ENCODE measurements at regions not wholly inside any gene's neighbourhood (a gene's known extent, or its start where the extent isn't known, plus 50 kb on each side); places are given as distances from the start of the nearest gene placed in this dataset.

DNA sequence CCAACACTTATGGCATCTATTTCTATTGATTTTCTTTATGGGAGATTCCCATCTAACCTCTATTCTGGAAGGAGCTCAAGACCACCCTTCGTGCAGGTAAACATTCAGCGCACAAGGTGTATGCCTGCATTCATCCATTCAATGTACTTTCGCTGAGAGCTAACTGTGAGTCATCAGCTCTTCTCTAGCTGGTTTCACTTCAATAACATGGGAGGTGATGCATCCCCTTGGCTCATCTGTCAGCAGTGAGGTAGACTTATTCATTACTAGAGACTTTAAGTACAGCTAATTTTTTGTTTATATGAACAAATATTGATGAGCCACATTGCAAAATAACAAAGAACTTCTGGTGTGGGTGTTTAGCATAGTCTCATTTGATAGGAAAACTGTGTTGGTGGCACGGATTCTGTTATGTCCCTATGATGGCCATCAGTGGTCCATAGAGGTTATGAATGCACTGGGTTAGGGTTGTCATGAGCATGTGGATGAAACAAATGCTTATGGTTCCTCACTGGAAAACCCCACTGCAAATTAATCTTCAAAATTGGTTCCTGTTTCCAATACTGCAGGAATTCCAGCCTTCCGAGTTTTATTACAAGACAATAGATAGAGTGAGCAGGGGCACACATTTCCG lies 1151.0 kb downstream of the BCL11B start:
- H3K27ac ChIP-seq, result no peak overlapping the region
- no peak overlapping the region for H2AFZ ChIP-seq
- H3K9me3 ChIP-seq (ENCODE audit: control insufficient read depth, low read length), result no peaks in the 10 kb centered on the region
- no peaks in the 10 kb centered on the region for H3K4me1 ChIP-seq
- H3K27me3 ChIP-seq (ENCODE audit: control insufficient read depth, insufficient read depth, low read length), result no peaks in the 10 kb centered on the region
- H3K4me2 ChIP-seq (ENCODE audit: low read length), result no peak overlapping the region
- H3K79me2 ChIP-seq, result no peaks in the 10 kb centered on the region
- no peak for TF ChIP-seq CTCF (IDR thresholded peaks at IDR 0.05)
- H3K9ac ChIP-seq, result no peak overlapping the region
- H3K36me3 ChIP-seq (ENCODE audit: control insufficient read depth, insufficient read depth, low read length), result no peaks in the 10 kb centered on the region
- no peak overlapping the region for H3K4me3 ChIP-seq (ENCODE audit: low read depth, low read length)

- Histone ChIP-seq H3K27me3 (ENCODE audit: control insufficient read depth, insufficient read depth, low read length) (no peaks in the 10 kb centered on the region), H2AFZ (no peak overlapping the region), H3K36me3 (ENCODE audit: control insufficient read depth, insufficient read depth, low read length) (no peaks in the 10 kb centered on the region), H3K9ac (no peak overlapping the region), H3K4me1 (no peaks in the 10 kb centered on the region), H3K4me3 (ENCODE audit: low read depth, low read length) (no peak overlapping the region), H3K79me2 (no peaks in the 10 kb centered on the region), H3K9me3 (ENCODE audit: control insufficient read depth, low read length) (no peaks in the 10 kb centered on the region), H3K4me2 (ENCODE audit: low read length) (no peak overlapping the region), H3K27ac (no peak overlapping the region)
- TF ChIP-seq CTCF (IDR thresholded peaks at IDR 0.05), result no peak
Measured at GRCh38 chr14:98122527-98122926, 1149.5 kb downstream of the BCL11B start.

DNA sequence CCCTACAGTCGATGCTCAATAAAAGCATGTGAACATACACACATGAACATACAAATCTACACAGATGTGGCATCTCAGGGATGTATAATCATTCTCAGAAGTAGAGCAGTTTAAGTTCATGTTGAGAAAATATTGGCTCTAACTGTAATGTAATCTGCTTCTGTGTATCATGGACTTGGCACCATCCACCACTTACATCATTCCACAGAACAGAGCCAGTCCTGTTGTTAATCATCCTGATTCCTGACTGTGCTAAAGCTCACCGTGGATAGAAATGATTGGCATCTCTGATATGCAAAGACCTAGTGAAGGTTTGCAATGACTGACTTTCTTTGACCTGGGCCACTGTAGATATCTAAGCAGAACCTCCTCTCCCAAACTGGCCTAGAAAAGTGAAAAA lies 1141.3 kb downstream of the BCL11B start:
- no peaks in the 10 kb centered on the region for H3K79me2 ChIP-seq
- H3K4me1 ChIP-seq, result no peaks in the 10 kb centered on the region
- no peak overlapping the region for H3K9ac ChIP-seq
- no peaks in the 10 kb centered on the region for H3K9me3 ChIP-seq (ENCODE audit: control insufficient read depth, low read length)
- H3K4me3 ChIP-seq (ENCODE audit: low read depth, low read length), result no peak overlapping the region
- no peak overlapping the region for H2AFZ ChIP-seq
- H3K36me3 ChIP-seq (ENCODE audit: control insufficient read depth, insufficient read depth, low read length), result no peaks in the 10 kb centered on the region
- H3K4me2 ChIP-seq (ENCODE audit: low read length), result no peak overlapping the region
- no peak overlapping the region for H3K27ac ChIP-seq
- no peaks in the 10 kb centered on the region for H3K27me3 ChIP-seq (ENCODE audit: control insufficient read depth, insufficient read depth, low read length)
- no peak for TF ChIP-seq CTCF (IDR thresholded peaks at IDR 0.05)

DNA sequence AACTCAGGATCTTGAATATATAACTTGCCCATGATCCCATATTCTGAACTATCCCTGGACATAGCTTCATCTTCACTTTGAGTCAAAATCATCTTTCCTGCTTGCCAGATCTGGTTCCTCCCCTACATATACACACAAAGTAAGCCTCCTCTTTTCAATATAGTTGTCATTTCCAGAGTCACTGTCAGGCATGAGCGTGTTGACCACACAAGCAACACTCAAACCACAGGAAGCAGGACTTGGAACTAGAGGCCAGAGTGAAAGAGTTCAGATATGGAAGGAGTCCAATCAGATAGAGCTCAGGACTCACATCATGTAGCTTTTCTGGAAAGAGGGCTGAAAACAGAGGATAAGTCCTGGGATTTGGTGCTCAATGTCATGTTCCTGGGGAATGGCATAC lies 1140.6 kb downstream of the BCL11B start:
- Histone ChIP-seq H3K4me2 (ENCODE audit: low read length) (no peak overlapping the region), H3K79me2 (no peaks in the 10 kb centered on the region), H3K27me3 (ENCODE audit: control insufficient read depth, insufficient read depth, low read length) (no peaks in the 10 kb centered on the region), H3K27ac (no peak overlapping the region), H3K4me1 (no peaks in the 10 kb centered on the region), H2AFZ (no peak overlapping the region), H3K36me3 (ENCODE audit: control insufficient read depth, insufficient read depth, low read length) (no peaks in the 10 kb centered on the region), H3K9ac (no peak overlapping the region), H3K4me3 (ENCODE audit: low read depth, low read length) (no peak overlapping the region), H3K9me3 (ENCODE audit: control insufficient read depth, low read length) (no peaks in the 10 kb centered on the region)
- TF ChIP-seq CTCF (IDR thresholded peaks at IDR 0.05), result no peak

- H3K9ac ChIP-seq, result no peak overlapping the region
- H3K36me3 ChIP-seq (ENCODE audit: control insufficient read depth, insufficient read depth, low read length), result no peaks in the 10 kb centered on the region
- H3K9me3 ChIP-seq (ENCODE audit: control insufficient read depth, low read length), result no peaks in the 10 kb centered on the region
- no peaks in the 10 kb centered on the region for H3K4me1 ChIP-seq
- H3K4me3 ChIP-seq (ENCODE audit: low read depth, low read length), result no peak overlapping the region
- no peak for TF ChIP-seq CTCF (IDR thresholded peaks at IDR 0.05)
- H3K79me2 ChIP-seq, result no peaks in the 10 kb centered on the region
- no peak overlapping the region for H3K4me2 ChIP-seq (ENCODE audit: low read length)
- no peak overlapping the region for H3K27ac ChIP-seq
- no peak overlapping the region for H2AFZ ChIP-seq
- no peaks in the 10 kb centered on the region for H3K27me3 ChIP-seq (ENCODE audit: control insufficient read depth, insufficient read depth, low read length)
Measured at GRCh38 chr14:98133806-98134205, 1138.2 kb downstream of the BCL11B start.
